ENCODE measurements at regions not wholly inside any gene's neighbourhood (a gene's known extent, or its start where the extent isn't known, plus 50 kb on each side); places are given as distances from the start of the nearest gene placed in this dataset.
"Not testable (repeated sequence)": the region's sequence is repeated elsewhere in the genome, so short reads cannot be mapped to it uniquely, and the experiment has no call there.

GRCh38 chr9:24342457-24342856 is 203.2 kb downstream of the IZUMO3 start:
- no peak for DNase-seq (ENCODE audit: low read depth)

- no peak for DNase-seq (ENCODE audit: low read depth)
These were observed 212.1 kb downstream of the IZUMO3 start for GRCh38 chr9:24333629-24334028.

- no peak for DNase-seq (ENCODE audit: low read depth)
These were observed 246.8 kb downstream of the IZUMO3 start for GRCh38 chr9:24298912-24299311.

- DNase-seq (ENCODE audit: low read depth), result no peak
These were observed 247.8 kb downstream of the IZUMO3 start for GRCh38 chr9:24297931-24298330.

GRCh38 chr9:24296124-24296523 is 249.6 kb downstream of the IZUMO3 start:
- no peak for DNase-seq (ENCODE audit: low read depth)

- DNase-seq (ENCODE audit: low read depth), result no peak
These were observed 252.3 kb downstream of the IZUMO3 start for GRCh38 chr9:24293386-24293785.

GRCh38 chr9:24286761-24287160 is 258.9 kb downstream of the IZUMO3 start:
- no peak for DNase-seq (ENCODE audit: low read depth)

GRCh38 chr9:24258626-24259025 is 287.1 kb downstream of the IZUMO3 start:
- DNase-seq (ENCODE audit: low read depth), result no peak

- no peak for DNase-seq (ENCODE audit: low read depth)
These were observed 288.0 kb downstream of the IZUMO3 start for GRCh38 chr9:24257726-24258125.

- peak; percentile 2 for DNase-seq (ENCODE audit: low read depth)
These were observed 299.7 kb downstream of the IZUMO3 start for GRCh38 chr9:24245988-24246387.

GRCh38 chr9:24242576-24242975 is 303.1 kb downstream of the IZUMO3 start:
- DNase-seq (ENCODE audit: low read depth), result no peak

- no peak for DNase-seq (ENCODE audit: low read depth)
These were observed 327.0 kb downstream of the IZUMO3 start for GRCh38 chr9:24218656-24219055.

GRCh38 chr9:24210641-24211040 is 335.1 kb downstream of the IZUMO3 start:
- DNase-seq (ENCODE audit: low read depth), result no peak

GRCh38 chr9:24189986-24190385 is 355.7 kb downstream of the IZUMO3 start:
- DNase-seq (ENCODE audit: low read depth), result no peak

GRCh38 chr9:24180572-24180971 is 354.5 kb upstream of the ELAVL2 start:
- DNase-seq (ENCODE audit: low read depth), result not testable (repeated sequence)

- DNase-seq (ENCODE audit: low read depth), result no peak
These were observed 318.8 kb upstream of the ELAVL2 start for GRCh38 chr9:24144796-24145195.

- not testable (repeated sequence) for DNase-seq (ENCODE audit: low read depth)
These were observed 309.0 kb upstream of the ELAVL2 start for GRCh38 chr9:24135072-24135471.

- no peak for DNase-seq (ENCODE audit: low read depth)
These were observed 306.2 kb upstream of the ELAVL2 start for GRCh38 chr9:24132244-24132643.

- no peak for DNase-seq (ENCODE audit: low read depth)
These were observed 301.5 kb upstream of the ELAVL2 start for GRCh38 chr9:24127519-24127918.

- no peak for DNase-seq (ENCODE audit: low read depth)
These were observed 292.1 kb upstream of the ELAVL2 start for GRCh38 chr9:24118190-24118589.

- DNase-seq (ENCODE audit: low read depth), result no peak
These were observed 270.7 kb upstream of the ELAVL2 start for GRCh38 chr9:24096756-24097155.

- no peak for DNase-seq (ENCODE audit: low read depth)
These were observed 269.2 kb upstream of the ELAVL2 start for GRCh38 chr9:24095246-24095645.

GRCh38 chr9:24090566-24090965 is 264.5 kb upstream of the ELAVL2 start:
- DNase-seq (ENCODE audit: low read depth), result no peak

GRCh38 chr9:24073666-24074065 is 247.6 kb upstream of the ELAVL2 start:
- DNase-seq (ENCODE audit: low read depth), result no peak

GRCh38 chr9:24073007-24073592 is 247.1 kb upstream of the ELAVL2 start:
- DNase-seq (ENCODE audit: low read depth), result no peak
